ENCODE measurements at regions not wholly inside any gene's neighbourhood (a gene's known extent, or its start where the extent isn't known, plus 50 kb on each side); places are given as distances from the start of the nearest gene placed in this dataset.

GRCh38 chr16:61165797-61166196 is 870.4 kb downstream of the CDH8 start:
- TF ChIP-seq POLR2AphosphoS5 (IDR thresholded peaks at IDR 0.05) (no peak), CTCF (IDR thresholded peaks at IDR 0.05) (no peak)
